ENCODE measurements at regions not wholly inside any gene's neighbourhood (a gene's known extent, or its start where the extent isn't known, plus 50 kb on each side); places are given as distances from the start of the nearest gene placed in this dataset.

DNA sequence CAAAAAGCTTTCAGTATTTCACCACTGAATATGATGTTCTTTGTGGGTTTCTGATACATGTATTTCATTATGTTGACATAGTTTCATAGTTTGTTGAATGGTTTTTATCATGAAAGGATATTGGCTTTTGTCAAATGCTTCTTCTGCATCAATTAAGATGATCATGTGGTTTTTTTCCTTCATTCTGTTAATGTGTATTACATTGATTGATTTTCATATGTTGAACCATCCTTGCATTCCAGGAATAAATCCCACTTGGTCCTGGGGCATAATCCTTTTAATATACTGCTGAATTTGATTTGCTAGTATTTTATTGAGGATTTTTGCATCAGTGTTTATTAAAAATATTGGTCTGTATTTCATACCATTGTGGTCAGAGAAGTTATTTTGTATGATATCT is 70.9 kb upstream of the BHLHE23 start:
- H3K36me3 ChIP-seq, result no peaks in the 10 kb centered on the region
- DNase-seq, result no peak
- H3K4me1 ChIP-seq, result no peaks in the 10 kb centered on the region
- no peak overlapping the region for H3K4me3 ChIP-seq
- no peak overlapping the region for H3K27ac ChIP-seq
- ATAC-seq, result no peak
- TF ChIP-seq, protein P1, sequence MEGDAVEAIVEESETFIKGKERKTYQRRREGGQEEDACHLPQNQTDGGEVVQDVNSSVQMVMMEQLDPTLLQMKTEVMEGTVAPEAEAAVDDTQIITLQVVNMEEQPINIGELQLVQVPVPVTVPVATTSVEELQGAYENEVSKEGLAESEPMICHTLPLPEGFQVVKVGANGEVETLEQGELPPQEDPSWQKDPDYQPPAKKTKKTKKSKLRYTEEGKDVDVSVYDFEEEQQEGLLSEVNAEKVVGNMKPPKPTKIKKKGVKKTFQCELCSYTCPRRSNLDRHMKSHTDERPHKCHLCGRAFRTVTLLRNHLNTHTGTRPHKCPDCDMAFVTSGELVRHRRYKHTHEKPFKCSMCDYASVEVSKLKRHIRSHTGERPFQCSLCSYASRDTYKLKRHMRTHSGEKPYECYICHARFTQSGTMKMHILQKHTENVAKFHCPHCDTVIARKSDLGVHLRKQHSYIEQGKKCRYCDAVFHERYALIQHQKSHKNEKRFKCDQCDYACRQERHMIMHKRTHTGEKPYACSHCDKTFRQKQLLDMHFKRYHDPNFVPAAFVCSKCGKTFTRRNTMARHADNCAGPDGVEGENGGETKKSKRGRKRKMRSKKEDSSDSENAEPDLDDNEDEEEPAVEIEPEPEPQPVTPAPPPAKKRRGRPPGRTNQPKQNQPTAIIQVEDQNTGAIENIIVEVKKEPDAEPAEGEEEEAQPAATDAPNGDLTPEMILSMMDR (IDR thresholded peaks at IDR 0.05), result no peak
- H3K27me3 ChIP-seq, result peaks cover 4 to 49% (median 37%) of the 10 kb centered on the region in 7 donors
- H3K9me3 ChIP-seq, result peaks cover 0 to 57% (median 23%) of the 10 kb centered on the region in 11 donors
- intact Hi-C loops (cut with DNase I), result no loop called here

DNA sequence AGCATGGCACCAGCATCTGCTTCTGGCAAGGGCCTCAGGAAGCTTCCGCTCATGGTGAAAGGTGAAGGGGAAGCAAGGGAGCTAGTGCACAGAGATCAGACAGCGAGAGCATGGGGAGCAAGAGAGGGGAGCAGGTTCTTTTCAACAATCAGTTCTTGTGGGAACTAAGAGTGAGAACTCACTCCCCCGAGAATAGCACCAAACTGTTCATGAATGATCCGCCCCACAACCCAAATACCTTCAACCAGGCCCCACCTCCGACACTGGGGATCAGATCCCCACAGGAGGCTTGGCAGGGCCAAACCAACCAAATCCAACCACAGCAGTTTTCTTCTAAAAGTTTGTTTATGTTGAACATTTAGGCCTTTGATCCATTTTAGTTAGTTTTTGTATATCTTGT is 69.7 kb upstream of the BHLHE23 start:
- TF ChIP-seq, protein P1 (IDR thresholded peaks at IDR 0.05), result no peak
- DNase-seq (no peak), ATAC-seq (no peak)

DNA sequence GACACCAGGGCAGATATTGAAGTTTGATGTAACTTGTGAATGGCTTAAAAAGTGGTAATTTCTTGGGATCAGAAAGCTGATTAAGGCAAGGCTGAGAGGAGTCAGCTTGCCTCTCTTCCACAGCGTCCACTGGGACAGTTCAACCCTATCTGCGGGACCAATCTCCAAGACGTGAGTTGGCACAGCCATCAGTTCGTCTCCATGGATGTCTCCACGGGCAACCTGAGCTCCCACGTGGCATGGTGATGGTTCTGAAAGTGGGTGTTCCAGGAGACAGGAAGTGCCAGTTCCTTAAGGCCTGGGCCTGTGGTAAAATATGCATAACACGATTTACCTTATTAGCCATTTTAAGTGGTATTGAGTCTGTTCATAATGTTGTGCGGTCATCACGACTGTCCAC is 67.9 kb upstream of the BHLHE23 start:
- Histone ChIP-seq H3K4me1 (peaks cover 0 to 2% (median under 1%) of the 10 kb centered on the region in 9 donors), H3K36me3 (no peaks in the 10 kb centered on the region), H3K9me3 (peaks cover 0 to 48% (median 23%) of the 10 kb centered on the region in 11 donors), H3K27me3 (peaks cover 12 to 57% (median 47%) of the 10 kb centered on the region in 7 donors), H3K27ac (no peak overlapping the region), H3K4me3 (no peak overlapping the region)
- ATAC-seq (no peak), DNase-seq (no peak)
- TF ChIP-seq, protein P1 (IDR thresholded peaks at IDR 0.05), result no peak
- intact Hi-C loops (cut with DNase I), result no loop called here
- WGBS, 2 donors, result 65 to 83% methylated on average over 9 of the region's 9 CpGs

More for the DNA sequence above, 69.7 kb upstream of the BHLHE23 start:
- WGBS, 2 donors, result 80 to 82% methylated on average over 5 of the region's 5 CpGs
- intact Hi-C loops (cut with DNase I), result no loop called here
- Histone ChIP-seq H3K27me3 (peaks cover 12 to 53% (median 44%) of the 10 kb centered on the region in 7 donors), H3K4me3 (no peak overlapping the region), H3K36me3 (no peaks in the 10 kb centered on the region), H3K9me3 (peaks cover 0 to 57% (median 23%) of the 10 kb centered on the region in 11 donors), H3K4me1 (no peaks in the 10 kb centered on the region), H3K27ac (no peak overlapping the region)

DNA sequence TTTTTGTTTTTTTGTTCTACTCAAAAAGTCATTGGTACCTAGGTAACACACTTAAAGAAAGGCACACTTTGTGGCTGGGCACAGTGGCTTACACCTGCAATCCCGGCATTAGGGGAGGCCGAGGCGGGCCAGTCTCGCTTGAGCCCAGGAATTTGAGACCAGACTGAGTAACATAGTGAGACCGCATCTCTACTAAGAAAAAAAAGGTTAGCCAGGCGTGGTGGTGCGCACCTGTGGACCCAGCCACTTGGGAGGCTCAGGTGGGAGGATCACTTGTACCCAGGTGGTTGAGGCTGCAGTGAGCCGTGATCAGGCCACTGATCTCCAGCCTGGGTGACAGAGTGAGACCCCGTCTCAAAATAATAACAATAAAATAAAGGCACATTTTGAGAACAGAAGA is 67.4 kb upstream of the BHLHE23 start:
- Histone ChIP-seq H3K27ac (no peak overlapping the region), H3K4me1 (peaks cover 0 to 6% (median 5%) of the 10 kb centered on the region in 9 donors), H3K4me3 (no peak overlapping the region), H3K36me3 (no peaks in the 10 kb centered on the region), H3K27me3 (peaks cover 12 to 62% (median 47%) of the 10 kb centered on the region in 7 donors), H3K9me3 (peaks cover 0 to 43% (median 22%) of the 10 kb centered on the region in 11 donors)
- 87 to 91% methylated on average over 9 of the region's 9 CpGs for WGBS, 2 donors
- DNase-seq, result no peak
- TF ChIP-seq, protein P1 (IDR thresholded peaks at IDR 0.05), result no peak
- ATAC-seq, result no peak
- intact Hi-C loops (cut with DNase I), result no loop called here

Data from heart right ventricle (tissue), 16 donors.